ENCODE measurements at regions not wholly inside any gene's neighbourhood (a gene's known extent, or its start where the extent isn't known, plus 50 kb on each side); places are given as distances from the start of the nearest gene placed in this dataset.

- no peak overlapping the region for H3K4me3 ChIP-seq (ENCODE audit: low read depth, low read length)
- H3K27me3 ChIP-seq (replicated peaks; ENCODE audit: control insufficient read depth, insufficient read depth, low read length), result no peaks in the 10 kb centered on the region; the same call in 1 of the 2 replicates
- TF ChIP-seq, protein P1, sequence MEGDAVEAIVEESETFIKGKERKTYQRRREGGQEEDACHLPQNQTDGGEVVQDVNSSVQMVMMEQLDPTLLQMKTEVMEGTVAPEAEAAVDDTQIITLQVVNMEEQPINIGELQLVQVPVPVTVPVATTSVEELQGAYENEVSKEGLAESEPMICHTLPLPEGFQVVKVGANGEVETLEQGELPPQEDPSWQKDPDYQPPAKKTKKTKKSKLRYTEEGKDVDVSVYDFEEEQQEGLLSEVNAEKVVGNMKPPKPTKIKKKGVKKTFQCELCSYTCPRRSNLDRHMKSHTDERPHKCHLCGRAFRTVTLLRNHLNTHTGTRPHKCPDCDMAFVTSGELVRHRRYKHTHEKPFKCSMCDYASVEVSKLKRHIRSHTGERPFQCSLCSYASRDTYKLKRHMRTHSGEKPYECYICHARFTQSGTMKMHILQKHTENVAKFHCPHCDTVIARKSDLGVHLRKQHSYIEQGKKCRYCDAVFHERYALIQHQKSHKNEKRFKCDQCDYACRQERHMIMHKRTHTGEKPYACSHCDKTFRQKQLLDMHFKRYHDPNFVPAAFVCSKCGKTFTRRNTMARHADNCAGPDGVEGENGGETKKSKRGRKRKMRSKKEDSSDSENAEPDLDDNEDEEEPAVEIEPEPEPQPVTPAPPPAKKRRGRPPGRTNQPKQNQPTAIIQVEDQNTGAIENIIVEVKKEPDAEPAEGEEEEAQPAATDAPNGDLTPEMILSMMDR (IDR thresholded peaks at IDR 0.05; ENCODE audit: insufficient read depth in 1 of 2, low read depth in 1 of 2, low read length in 1 of 2, severe bottlenecking in 1 of 2, unreplicated experiment in 1 of 2), result no peak
- POLR2A ChIA-PET, result no interaction called here
- Mint-ChIP-seq H3K27me3 (ENCODE audit: insufficient read depth, unreplicated experiment) (peaks cover 18% of the 10 kb centered on the region), H3K4me3 (ENCODE audit: unreplicated experiment) (no peak overlapping the region), H3K4me1 (ENCODE audit: low read depth, unreplicated experiment) (no peaks in the 10 kb centered on the region), H3K27ac (ENCODE audit: unreplicated experiment) (no peak overlapping the region), H3K9me3 (ENCODE audit: unreplicated experiment) (peaks cover 6% of the 10 kb centered on the region), H3K36me3 (ENCODE audit: insufficient read depth, unreplicated experiment) (no peaks in the 10 kb centered on the region)
- no peaks in the 10 kb centered on the region for H3K36me3 ChIP-seq (ENCODE audit: control insufficient read depth, insufficient read depth, low read length)
- H3K4me1 ChIP-seq, result no peaks in the 10 kb centered on the region
- intact Hi-C loops (cut with micrococcal nuclease; ENCODE audit: unreplicated experiment), result loop anchor here (2.0 kb wide), 1 partner anchor 71 kb away; no protein-coding TSS in a partner anchor
- H3K9me3 ChIP-seq, result no peaks in the 10 kb centered on the region; the same call in 1 of the 2 replicates
- CTCF ChIA-PET, result no interaction called here
- DNase-seq, result no peak
- BruUV-seq (replicated peaks), result no TSS peak
Measured at GRCh38 chr11:114845766-114846415, 167.6 kb downstream of the NXPE2 start.

DNA sequence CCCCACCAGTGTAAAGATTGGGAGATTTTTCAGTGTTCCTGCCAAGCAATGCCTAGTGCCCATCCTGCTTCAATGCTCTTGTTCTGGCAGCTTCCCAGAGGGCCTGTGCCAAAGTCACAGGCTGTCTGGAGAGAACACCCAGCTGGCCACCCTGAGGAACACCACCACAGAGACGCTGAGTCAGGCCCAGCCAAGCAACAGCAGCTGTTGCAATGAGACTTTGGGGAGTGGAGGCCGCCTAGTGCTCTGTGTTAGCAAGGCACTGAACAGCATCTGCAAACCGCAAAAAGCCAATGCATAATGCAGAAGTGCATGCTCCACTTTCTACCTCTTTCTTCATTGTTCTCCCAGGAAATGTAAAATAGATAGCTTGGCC is 168.1 kb downstream of the NXPE2 start:
- ChIA-PET CTCF (no interaction called here), POLR2A (no interaction called here)
- DNase-seq, result peak; percentile 25 to 49
- intact Hi-C loops (cut with micrococcal nuclease; ENCODE audit: unreplicated experiment), result loop anchor here (2.0 kb wide), 1 partner anchor 72 kb away; no protein-coding TSS in a partner anchor
- no peaks in the 10 kb centered on the region for H3K4me1 ChIP-seq
- no TSS peak for BruUV-seq (replicated peaks)
- peaks cover 21% of the 10 kb centered on the region for H3K27me3 Mint-ChIP-seq (ENCODE audit: insufficient read depth, unreplicated experiment)
- H3K4me3 ChIP-seq (ENCODE audit: low read depth, low read length), result no peak overlapping the region
- H3K4me3 Mint-ChIP-seq (ENCODE audit: unreplicated experiment), result no peak overlapping the region
- TF ChIP-seq, protein P1 (IDR thresholded peaks at IDR 0.05; ENCODE audit: insufficient read depth in 1 of 2, low read depth in 1 of 2, low read length in 1 of 2, severe bottlenecking in 1 of 2, unreplicated experiment in 1 of 2), result no peak
- H3K27ac Mint-ChIP-seq (ENCODE audit: unreplicated experiment), result no peak overlapping the region
- H3K4me1 Mint-ChIP-seq (ENCODE audit: low read depth, unreplicated experiment), result no peaks in the 10 kb centered on the region
- H3K36me3 Mint-ChIP-seq (ENCODE audit: insufficient read depth, unreplicated experiment), result no peaks in the 10 kb centered on the region
- no peaks in the 10 kb centered on the region; the same call in 1 of the 2 replicates for H3K27me3 ChIP-seq (replicated peaks; ENCODE audit: control insufficient read depth, insufficient read depth, low read length)
- H3K9me3 Mint-ChIP-seq (ENCODE audit: unreplicated experiment), result peaks cover 6% of the 10 kb centered on the region
- no peaks in the 10 kb centered on the region; the same call in 1 of the 2 replicates for H3K9me3 ChIP-seq
- no peaks in the 10 kb centered on the region for H3K36me3 ChIP-seq (ENCODE audit: control insufficient read depth, insufficient read depth, low read length)

- H3K36me3 Mint-ChIP-seq (ENCODE audit: insufficient read depth, unreplicated experiment), result no peaks in the 10 kb centered on the region
- BruUV-seq (replicated peaks), result no TSS peak
- peaks cover 28% of the 10 kb centered on the region for H3K27me3 Mint-ChIP-seq (ENCODE audit: insufficient read depth, unreplicated experiment)
- no peaks in the 10 kb centered on the region for H3K36me3 ChIP-seq (ENCODE audit: control insufficient read depth, insufficient read depth, low read length)
- no peak for DNase-seq
- H3K9me3 Mint-ChIP-seq (ENCODE audit: unreplicated experiment), result peaks cover 6% of the 10 kb centered on the region
- no peak overlapping the region for H3K27ac Mint-ChIP-seq (ENCODE audit: unreplicated experiment)
- H3K4me1 Mint-ChIP-seq (ENCODE audit: low read depth, unreplicated experiment), result no peaks in the 10 kb centered on the region
- intact Hi-C loops (cut with micrococcal nuclease; ENCODE audit: unreplicated experiment), result loop anchor here (2.0 kb wide), 1 partner anchor 73 kb away; no protein-coding TSS in a partner anchor
- TF ChIP-seq, protein P1 (IDR thresholded peaks at IDR 0.05; ENCODE audit: insufficient read depth in 1 of 2, low read depth in 1 of 2, low read length in 1 of 2, severe bottlenecking in 1 of 2, unreplicated experiment in 1 of 2), result no peak
- CTCF ChIA-PET, result no interaction called here
- H3K4me1 ChIP-seq, result no peaks in the 10 kb centered on the region
- no peaks in the 10 kb centered on the region; the same call in 1 of the 2 replicates for H3K27me3 ChIP-seq (replicated peaks; ENCODE audit: control insufficient read depth, insufficient read depth, low read length)
- POLR2A ChIA-PET, result no interaction called here
- no peak overlapping the region for H3K4me3 Mint-ChIP-seq (ENCODE audit: unreplicated experiment)
- H3K4me3 ChIP-seq (ENCODE audit: low read depth, low read length), result no peak overlapping the region
- H3K9me3 ChIP-seq, result no peaks in the 10 kb centered on the region; the same call in 1 of the 2 replicates
Measured at GRCh38 chr11:114847306-114847975, 169.1 kb downstream of the NXPE2 start.

Data from Caco-2 (cell line).